ENCODE measurements at regions not wholly inside any gene's neighbourhood (a gene's known extent, or its start where the extent isn't known, plus 50 kb on each side); places are given as distances from the start of the nearest gene placed in this dataset.

DNA sequence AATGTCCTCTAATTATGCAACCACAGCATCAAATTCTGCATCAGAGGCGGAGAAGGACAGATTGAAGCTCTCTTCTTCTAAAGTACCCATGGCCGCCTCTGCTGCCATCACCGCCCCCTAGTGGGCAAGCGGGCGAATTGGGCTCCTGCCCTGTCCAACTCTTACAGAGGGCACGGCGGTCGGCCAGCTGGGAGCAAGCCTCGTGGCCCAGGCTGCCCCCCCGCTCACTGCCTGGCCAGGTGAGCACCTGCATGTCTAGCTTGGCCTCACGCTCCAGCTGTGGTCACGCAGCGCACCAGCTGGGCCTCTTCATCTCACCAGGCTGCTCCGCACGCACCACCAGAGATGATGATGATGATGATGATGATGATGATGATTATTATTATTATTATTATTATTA lies 146.1 kb upstream of the TOM1L1 start:
- TF ChIP-seq, protein P1, sequence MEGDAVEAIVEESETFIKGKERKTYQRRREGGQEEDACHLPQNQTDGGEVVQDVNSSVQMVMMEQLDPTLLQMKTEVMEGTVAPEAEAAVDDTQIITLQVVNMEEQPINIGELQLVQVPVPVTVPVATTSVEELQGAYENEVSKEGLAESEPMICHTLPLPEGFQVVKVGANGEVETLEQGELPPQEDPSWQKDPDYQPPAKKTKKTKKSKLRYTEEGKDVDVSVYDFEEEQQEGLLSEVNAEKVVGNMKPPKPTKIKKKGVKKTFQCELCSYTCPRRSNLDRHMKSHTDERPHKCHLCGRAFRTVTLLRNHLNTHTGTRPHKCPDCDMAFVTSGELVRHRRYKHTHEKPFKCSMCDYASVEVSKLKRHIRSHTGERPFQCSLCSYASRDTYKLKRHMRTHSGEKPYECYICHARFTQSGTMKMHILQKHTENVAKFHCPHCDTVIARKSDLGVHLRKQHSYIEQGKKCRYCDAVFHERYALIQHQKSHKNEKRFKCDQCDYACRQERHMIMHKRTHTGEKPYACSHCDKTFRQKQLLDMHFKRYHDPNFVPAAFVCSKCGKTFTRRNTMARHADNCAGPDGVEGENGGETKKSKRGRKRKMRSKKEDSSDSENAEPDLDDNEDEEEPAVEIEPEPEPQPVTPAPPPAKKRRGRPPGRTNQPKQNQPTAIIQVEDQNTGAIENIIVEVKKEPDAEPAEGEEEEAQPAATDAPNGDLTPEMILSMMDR (IDR thresholded peaks at IDR 0.05) = no peak
- no peak for TF ChIP-seq POLR2A (IDR thresholded peaks at IDR 0.05)

Data from heart left ventricle (tissue), 13 donors.